ENCODE measurements at regions not wholly inside any gene's neighbourhood (a gene's known extent, or its start where the extent isn't known, plus 50 kb on each side); places are given as distances from the start of the nearest gene placed in this dataset.
A peak's percentile ranks its signal among the peaks of the same experiment; 100 is the strongest.

GRCh38 chr11:104352036-104352435 is 188.1 kb upstream of the PDGFD start (continued):
- TF ChIP-seq ARID5B (CRISPR knock-in tag; IDR thresholded peaks at IDR 0.05) (no peak), KAT7 (CRISPR knock-in tag; IDR thresholded peaks at IDR 0.05; ENCODE audit: borderline replicate concordance) (no peak)

DNA sequence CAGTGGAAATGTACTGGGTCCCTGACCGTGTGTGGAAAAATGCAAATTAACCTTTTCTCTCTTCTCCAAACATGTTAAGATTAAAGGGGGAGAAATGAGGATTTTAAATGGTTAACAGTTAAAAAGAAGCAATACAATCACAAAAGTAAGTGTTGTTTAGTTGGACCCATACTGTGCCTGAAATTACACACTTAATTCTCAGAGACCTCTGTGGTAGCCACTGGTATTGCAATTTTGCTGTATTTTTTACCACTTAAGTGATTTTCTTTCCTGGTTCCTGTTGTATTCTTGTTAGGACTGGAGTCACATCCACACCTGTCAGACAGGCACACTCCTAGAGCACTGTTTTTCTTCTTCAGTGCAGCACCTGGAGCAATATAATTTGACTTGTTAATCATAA is 179.6 kb upstream of the PDGFD start:
- 25% methylated on average over 1 of the region's 1 CpG for WGBS (ENCODE audit: low lambda C conversion rate)
- TF ChIP-seq TARDBP (CRISPR knock-in tag; IDR thresholded peaks at IDR 0.05) (no peak), ONECUT2 (CRISPR knock-in tag; IDR thresholded peaks at IDR 0.05) (no peak), ZNF234 (CRISPR knock-in tag; conservative IDR thresholded peaks at IDR 0.05) (no peak), HNF4G (IDR thresholded peaks at IDR 0.05; ENCODE audit: borderline replicate concordance, low read depth, low read length) (no peak), HNF4G (CRISPR knock-in tag; IDR thresholded peaks at IDR 0.05; ENCODE audit: borderline replicate concordance, low read depth) (no peak), GZF1 (CRISPR knock-in tag; IDR thresholded peaks at IDR 0.05) (no peak), ZNF766 (CRISPR knock-in tag; IDR thresholded peaks at IDR 0.05; ENCODE audit: borderline replicate concordance) (no peak), ZNF354B (CRISPR knock-in tag; IDR thresholded peaks at IDR 0.05) (no peak)
- no peaks in the 10 kb centered on the region; the same call in 1 of the 2 replicates for H3K9me3 ChIP-seq (ENCODE audit: low read length)
- no TSS peak for BruUV-seq (replicated peaks)
- FAIRE-seq = no peak
- H3K9ac ChIP-seq (ENCODE audit: insufficient read depth, low read depth, low read length) = no peak overlapping the region
- H3K79me2 ChIP-seq (ENCODE audit: insufficient read depth, low read length) = no peaks in the 10 kb centered on the region
- H3K36me3 ChIP-seq (replicated peaks in 1 of 2; ENCODE audit: control insufficient read depth in 1 of 2, insufficient read depth in 2 of 2, low read length in 2 of 2) = no peaks in the 10 kb centered on the region
- H2AFZ ChIP-seq (ENCODE audit: low read length) = no peak overlapping the region
- in situ Hi-C loops (cut with HindIII; ENCODE audit: extremely low pct_ligation_motif_present, low pct_unique_long_range_greater_than_20kb) = no loop called here
- H4K20me1 ChIP-seq (ENCODE audit: insufficient read depth, low read length) = no peaks in the 10 kb centered on the region
- no peaks in the 10 kb centered on the region for H3K27me3 ChIP-seq (ENCODE audit: control insufficient read depth in 1 of 2, insufficient read depth in 2 of 2, low read length in 2 of 2)
- no peak overlapping the region for H3K27ac ChIP-seq (ENCODE audit: extremely low read length, insufficient read depth, low read length)
- H3K4me3 ChIP-seq (replicated peaks in 1 of 3; ENCODE audit: insufficient read depth in 1 of 3, low read depth in 2 of 3, low read length in 3 of 3) = no peak overlapping the region
- H3K4me1 ChIP-seq (ENCODE audit: insufficient read depth, low read length) = no peaks in the 10 kb centered on the region
- H3K4me2 ChIP-seq (ENCODE audit: low read depth, low read length) = no peak overlapping the region
- no peak for DNase-seq (ENCODE audit: low spot score)
- peak; percentile 61 for ATAC-seq
- POLR2A ChIA-PET = no interaction called here
- intact Hi-C loops (cut with micrococcal nuclease; ENCODE audit: unreplicated experiment) = no loop called here
- CTCF ChIA-PET (ENCODE audit: low intra/inter-chr PET ratio, low total read pairs) = no interaction called here
